OCI-LY1 (cell line): ENCODE measurements at regions not wholly inside any gene's neighbourhood (a gene's known extent, or its start where the extent isn't known, plus 50 kb on each side); places are given as distances from the start of the nearest gene placed in this dataset.
"Not testable (repeated sequence)": the region's sequence is repeated elsewhere in the genome, so short reads cannot be mapped to it uniquely, and the experiment has no call there.

Experiments used
- H2AFZ ChIP-seq: fragments of 200-600 bp; sonication (generic), shearing (Covaris generic); 2 replicates; pipeline ENCODE4 v1.6.0; 2014; ENCODE audit warnings: antibody characterized with exemption, mild to moderate bottlenecking, low read length
- H3F3A ChIP-seq: fragments of 200-600 bp; sonication (generic), shearing (Covaris generic); 2 replicates; pipeline ENCODE4 v1.6.0; 2014; ENCODE audit warnings: mild to moderate bottlenecking, antibody characterized with exemption, low read length, moderate library complexity; ENCODE audit not compliant: insufficient read depth
- H3K27ac ChIP-seq: fragments of 200-600 bp; sonication (generic); 2 replicates; pipeline ENCODE4 v1.5.1; 2014; ENCODE audit warnings: low read length, mixed run types, mild to moderate bottlenecking, low read depth; ENCODE audit not compliant: poor library complexity, severe bottlenecking
- H3K27me3 ChIP-seq: fragments of 200-600 bp; sonication (generic); 2 replicates; pipeline ENCODE4 v1.6.0; 2014; ENCODE audit warnings: antibody characterized with exemption, mild to moderate bottlenecking, low read length, moderate library complexity; ENCODE audit not compliant: insufficient read depth
- H3K36me3 ChIP-seq: fragments of 200-600 bp; sonication (generic); 2 replicates; pipeline ENCODE4 v1.6.1; 2014; ENCODE audit warnings: mild to moderate bottlenecking, antibody characterized with exemption, low read length, moderate library complexity, mixed read lengths; ENCODE audit not compliant: insufficient read depth
- H3K4me1 ChIP-seq: fragments of 200-600 bp; sonication (generic); 2 replicates; pipeline ENCODE4 v1.5.1; 2014; ENCODE audit warnings: mild to moderate bottlenecking, low read length, moderate library complexity; ENCODE audit not compliant: insufficient read depth, severe bottlenecking
- H3K4me2 ChIP-seq: fragments of 200-600 bp; sonication (generic), shearing (Covaris generic); 2 replicates; pipeline ENCODE4 v1.6.1; 2014; ENCODE audit warnings: low read length
- H3K4me3 ChIP-seq: fragments of 200-600 bp; sonication (generic); 2 replicates; pipeline ENCODE4 v1.5.1; 2014; ENCODE audit warnings: low read length, low read depth, mild to moderate bottlenecking, mixed read lengths; ENCODE audit not compliant: poor library complexity, severe bottlenecking
- H3K79me2 ChIP-seq: fragments of 200-600 bp; shearing (Covaris generic); 2 replicates; pipeline ENCODE4 v1.6.1; 2016; ENCODE audit warnings: mixed run types, low read length, mixed read lengths; ENCODE audit not compliant: insufficient read depth
- H3K9ac ChIP-seq: fragments of 200-600 bp; sonication (generic), shearing (Covaris generic); 2 replicates; pipeline ENCODE4 v1.6.1; 2014; ENCODE audit warnings: mild to moderate bottlenecking, low read length, mixed read lengths
- H3K9me2 ChIP-seq: fragments of 200-600 bp; sonication (generic), shearing (Covaris generic); 2 replicates; pipeline ENCODE4 v1.6.1; 2014; ENCODE audit warnings: low read depth, mild to moderate bottlenecking, low read length, mixed read lengths
- H3K9me3 ChIP-seq: fragments of 200-600 bp; shearing (Covaris generic); 2 replicates; pipeline ENCODE4 v1.6.1; 2014; ENCODE audit warnings: low read length, mixed read lengths
- H4K20me1 ChIP-seq: fragments of 200-600 bp; sonication (generic), shearing (Covaris generic); 2 replicates; pipeline ENCODE4 v1.6.0; 2016; ENCODE audit warnings: mild to moderate bottlenecking, low read length; ENCODE audit not compliant: insufficient read depth
- CTCF ChIP-seq: fragments of 200-600 bp; sonication (generic), shearing (Covaris generic); IDR thresholded peaks from 2 replicates; pipeline ENCODE4 v1.5.1; 2017; ENCODE audit warnings: mild to moderate bottlenecking, antibody characterized with exemption, low read length, moderate library complexity, mixed read lengths
- EZH2 ChIP-seq: fragments of 200-600 bp; sonication (generic), shearing (Covaris generic); IDR thresholded peaks from 2 replicates; pipeline ENCODE4 v1.8.0; 2017; ENCODE audit warnings: borderline replicate concordance, mixed run types, mild to moderate bottlenecking, antibody characterized with exemption, low read length, moderate library complexity, mixed read lengths

DNA sequence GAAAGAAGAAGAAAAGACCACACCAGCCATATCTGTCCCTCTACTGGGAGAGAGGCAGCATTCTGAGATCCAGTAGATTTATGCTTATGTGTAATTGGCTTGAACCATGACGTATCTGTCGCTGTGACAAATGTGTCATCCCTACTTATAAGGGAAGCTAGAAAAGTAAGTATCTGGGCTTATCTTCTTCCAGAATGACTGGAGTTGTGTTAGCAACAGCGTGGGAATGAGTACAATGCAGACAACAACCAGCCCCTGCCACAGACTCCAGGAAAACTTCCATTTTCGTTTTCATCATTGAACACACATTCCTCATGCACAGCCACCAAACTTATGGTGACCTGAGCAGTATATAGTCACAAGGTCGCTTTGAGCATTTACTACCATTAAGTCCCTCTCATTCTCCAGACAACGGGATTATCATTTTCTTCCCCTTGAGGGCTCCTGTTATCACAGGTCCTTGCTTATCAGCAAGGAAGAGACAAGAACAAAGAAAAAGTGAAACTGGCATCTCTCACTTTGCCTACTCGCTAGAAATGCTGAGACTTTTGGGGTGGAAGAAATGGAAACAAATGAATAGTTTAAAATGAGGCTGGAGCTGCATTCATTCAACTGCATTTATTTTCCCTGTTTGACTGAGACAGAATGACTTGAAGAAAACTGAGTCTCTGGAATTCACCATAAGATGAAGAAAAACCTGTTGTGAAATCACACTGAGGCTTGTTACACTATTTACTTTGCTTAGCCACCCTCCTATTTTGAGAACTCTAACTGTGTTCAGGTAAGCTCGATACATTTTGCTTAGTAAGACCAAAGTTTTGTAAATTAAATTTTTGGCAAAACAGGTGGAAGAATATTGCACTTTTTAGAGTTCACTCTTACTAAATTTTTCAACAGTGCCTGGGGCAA, 149.3 kb upstream of the FOXQ1 start:
- no peak overlapping the region for H3K27ac ChIP-seq
- peaks cover 3% of the 10 kb centered on the region; the same call in 1 of the 2 replicates for H3K27me3 ChIP-seq
- no peaks in the 10 kb centered on the region for H3F3A ChIP-seq
- H3K36me3 ChIP-seq: no peaks in the 10 kb centered on the region
- no peaks in the 10 kb centered on the region for H3K9me3 ChIP-seq
- H3K9ac ChIP-seq: no peak overlapping the region
- no peaks in the 10 kb centered on the region for H3K9me2 ChIP-seq
- no peaks in the 10 kb centered on the region for H4K20me1 ChIP-seq
- no peaks in the 10 kb centered on the region for H3K4me1 ChIP-seq
- H3K79me2 ChIP-seq: no peaks in the 10 kb centered on the region
- no peak overlapping the region for H3K4me2 ChIP-seq
- no peak overlapping the region for H2AFZ ChIP-seq
- H3K4me3 ChIP-seq: no peak overlapping the region
- TF ChIP-seq CTCF (no peak), EZH2 (no peak)

GRCh38 chr6:1156411-1156810, 155.5 kb upstream of the FOXQ1 start:
- H3K4me1 ChIP-seq, H3K79me2 ChIP-seq, H3K9me2 ChIP-seq, H3K27ac ChIP-seq, H3K9me3 ChIP-seq, H4K20me1 ChIP-seq, H3K4me2 ChIP-seq, H3K36me3 ChIP-seq, H2AFZ ChIP-seq, H3F3A ChIP-seq, H3K9ac ChIP-seq, H3K4me3 ChIP-seq, H3K27me3 ChIP-seq: not testable (repeated sequence)

DNA sequence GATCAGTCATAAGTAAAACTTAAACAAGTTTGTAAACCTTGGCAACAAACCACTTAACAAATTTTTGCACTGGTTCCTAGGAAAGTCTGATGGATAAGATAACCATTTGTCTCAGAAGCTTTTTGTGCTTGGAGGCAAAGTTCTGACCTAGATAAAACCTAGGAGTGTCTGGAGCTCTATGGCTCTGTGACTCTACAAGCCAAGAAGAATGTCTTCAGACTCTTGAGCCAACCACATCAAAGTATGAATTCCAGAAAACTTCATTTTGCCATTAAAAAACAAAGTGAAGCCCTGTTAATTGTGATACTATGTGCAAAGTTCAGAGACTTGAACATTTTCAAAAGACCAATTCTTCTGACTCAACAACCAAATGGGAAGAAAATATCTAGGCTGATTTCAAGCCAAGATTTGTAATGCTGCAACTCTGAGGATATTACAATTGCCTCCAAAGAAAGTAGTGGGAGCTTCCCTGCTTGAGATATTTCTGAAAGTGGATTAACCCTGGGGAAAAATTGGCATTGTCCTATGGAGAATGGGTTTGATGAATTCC, 158.1 kb upstream of the FOXQ1 start:
- Histone ChIP-seq H2AFZ (no peak overlapping the region), H3K4me3 (no peak overlapping the region), H3F3A (no peaks in the 10 kb centered on the region), H3K36me3 (no peaks in the 10 kb centered on the region), H3K4me1 (no peaks in the 10 kb centered on the region), H3K9ac (no peak overlapping the region), H4K20me1 (no peaks in the 10 kb centered on the region), H3K4me2 (no peak overlapping the region), H3K9me2 (no peaks in the 10 kb centered on the region), H3K27me3 (no peaks in the 10 kb centered on the region; the same call in 1 of the 2 replicates), H3K9me3 (no peaks in the 10 kb centered on the region), H3K27ac (no peak overlapping the region), H3K79me2 (no peaks in the 10 kb centered on the region)
- TF ChIP-seq CTCF (no peak), EZH2 (no peak)
